ENCODE measurements at regions not wholly inside any gene's neighbourhood (a gene's known extent, or its start where the extent isn't known, plus 50 kb on each side); places are given as distances from the start of the nearest gene placed in this dataset.

GRCh38 chr4:31125061-31125460 lies 404.9 kb downstream of the PCDH7 start:
- ATAC-seq: no peak
- CTCF ChIA-PET: no interaction called here
- H3K4me1 Mint-ChIP-seq: no peaks in the 10 kb centered on the region

GRCh38 chr4:31125496-31125895 lies 405.3 kb downstream of the PCDH7 start:
- CTCF ChIA-PET: no interaction called here
- peaks cover 6% of the 10 kb centered on the region for H3K9me3 Mint-ChIP-seq (ENCODE audit: low read depth)
- ATAC-seq (no peak), DNase-seq (no peak)
- no peak overlapping the region for H3K27ac Mint-ChIP-seq
- H3K27me3 Mint-ChIP-seq: no peaks in the 10 kb centered on the region
- H3K4me1 Mint-ChIP-seq: no peaks in the 10 kb centered on the region
- no peaks in the 10 kb centered on the region for H3K36me3 Mint-ChIP-seq
- H3K4me3 Mint-ChIP-seq: no peak overlapping the region

More at GRCh38 chr4:31125061-31125460, 404.9 kb downstream of the PCDH7 start:
- Mint-ChIP-seq H3K27ac (no peak overlapping the region), H3K27me3 (no peaks in the 10 kb centered on the region), H3K4me3 (no peak overlapping the region), H3K36me3 (no peaks in the 10 kb centered on the region), H3K9me3 (ENCODE audit: low read depth) (peaks cover 5% of the 10 kb centered on the region)
- DNase-seq: no peak

- DNase-seq (no peak), ATAC-seq (no peak)
- Mint-ChIP-seq H3K27me3 (no peaks in the 10 kb centered on the region), H3K4me3 (no peak overlapping the region), H3K27ac (no peak overlapping the region), H3K36me3 (no peaks in the 10 kb centered on the region), H3K9me3 (ENCODE audit: low read depth) (peaks cover 6% of the 10 kb centered on the region), H3K4me1 (no peaks in the 10 kb centered on the region)
- CTCF ChIA-PET: no interaction called here
These were observed 406.8 kb downstream of the PCDH7 start for GRCh38 chr4:31126881-31127398.

GRCh38 chr4:31130930-31131329 lies 410.8 kb downstream of the PCDH7 start:
- ATAC-seq (no peak), DNase-seq (no peak)
- Mint-ChIP-seq H3K9me3 (ENCODE audit: low read depth) (peaks cover 8% of the 10 kb centered on the region), H3K36me3 (no peaks in the 10 kb centered on the region), H3K27ac (no peak overlapping the region), H3K4me1 (no peaks in the 10 kb centered on the region), H3K27me3 (no peaks in the 10 kb centered on the region), H3K4me3 (no peak overlapping the region)
- CTCF ChIA-PET: no interaction called here

DNA sequence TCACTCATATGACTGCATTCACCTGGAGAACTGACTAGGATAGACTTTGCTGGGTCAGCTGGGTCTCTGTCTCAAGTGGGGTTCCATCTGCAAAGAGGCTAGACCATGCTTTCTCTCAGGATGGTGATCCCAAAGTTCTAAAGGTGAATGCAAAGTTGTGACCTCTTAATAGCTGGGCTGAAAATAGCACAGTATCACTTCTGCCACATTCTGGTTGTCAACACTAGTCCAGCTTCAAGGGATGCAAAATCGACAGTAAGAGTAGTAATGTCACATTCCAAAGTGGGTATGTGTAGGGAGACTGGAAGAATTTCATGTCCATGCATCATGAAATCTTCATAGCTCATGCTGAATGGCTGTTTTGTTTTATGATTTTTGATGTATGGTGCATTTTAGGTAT lies 414.6 kb downstream of the PCDH7 start:
- Mint-ChIP-seq H3K27me3 (no peaks in the 10 kb centered on the region), H3K27ac (no peak overlapping the region), H3K4me1 (no peaks in the 10 kb centered on the region), H3K9me3 (ENCODE audit: low read depth) (peaks cover 5% of the 10 kb centered on the region), H3K4me3 (no peak overlapping the region), H3K36me3 (no peaks in the 10 kb centered on the region)
- CTCF ChIA-PET: no interaction called here
- DNase-seq (no peak), ATAC-seq (no peak)

DNA sequence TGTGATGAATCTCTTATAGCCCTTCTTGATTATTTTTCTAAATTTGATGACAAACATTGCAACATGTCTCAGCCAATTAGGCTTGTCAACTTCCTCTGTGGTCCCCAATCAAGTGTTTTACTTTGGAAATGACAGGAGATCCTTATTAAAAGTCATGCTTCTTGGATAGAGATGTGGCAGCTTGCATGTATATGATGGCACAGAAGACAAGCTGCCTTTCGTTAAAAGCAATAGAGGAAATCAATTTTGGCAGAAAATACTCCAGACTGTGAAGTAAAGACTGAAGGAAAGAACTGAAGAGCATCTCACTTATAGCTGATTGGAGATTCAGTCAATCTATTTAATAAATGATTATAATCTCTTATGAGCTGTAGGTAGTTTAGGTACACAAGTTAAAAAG lies 419.6 kb downstream of the PCDH7 start:
- CTCF ChIA-PET: no interaction called here
- Mint-ChIP-seq H3K4me3 (no peak overlapping the region), H3K27ac (no peak overlapping the region), H3K27me3 (no peaks in the 10 kb centered on the region), H3K4me1 (no peaks in the 10 kb centered on the region), H3K36me3 (no peaks in the 10 kb centered on the region), H3K9me3 (ENCODE audit: low read depth) (peaks cover 2% of the 10 kb centered on the region)
- no peak for ATAC-seq
- DNase-seq: no peak

DNA sequence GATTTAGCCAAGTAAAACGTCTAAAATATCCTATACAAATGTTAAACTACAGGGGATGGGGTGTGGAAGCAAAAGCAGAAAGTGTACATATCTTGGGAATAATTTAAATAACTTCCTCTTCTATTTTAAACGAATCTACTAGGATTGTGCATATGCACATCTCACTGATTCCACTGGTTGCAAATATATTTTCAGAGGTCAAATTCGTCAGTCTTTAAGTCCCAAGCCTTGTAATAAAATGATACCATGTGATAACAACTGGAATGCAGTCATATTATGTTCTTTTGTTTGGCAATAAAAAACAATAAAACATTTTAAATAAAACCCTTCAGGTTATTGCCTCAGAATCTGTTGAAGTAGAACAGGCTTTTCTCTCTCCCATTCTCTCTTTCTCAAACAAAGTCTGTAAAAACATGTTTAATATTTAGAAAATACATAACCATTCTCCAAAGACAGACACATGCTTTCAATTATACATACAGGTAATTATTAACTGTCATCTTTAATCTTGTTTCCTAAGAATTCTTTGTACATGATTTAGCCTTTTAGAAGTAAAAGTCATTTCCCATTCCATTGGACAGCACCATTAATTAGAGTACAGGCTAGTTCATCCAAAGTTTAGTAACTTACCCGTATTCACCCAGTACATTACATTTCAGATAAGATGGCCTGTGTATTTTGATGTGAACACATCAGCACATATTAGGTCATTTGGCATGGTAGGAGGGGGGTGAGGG lies 421.1 kb downstream of the PCDH7 start:
- H3K4me1 Mint-ChIP-seq: no peaks in the 10 kb centered on the region
- H3K4me3 Mint-ChIP-seq: no peak overlapping the region
- H3K27ac Mint-ChIP-seq: no peak overlapping the region
- DNase-seq (no peak), ATAC-seq (no peak)
- no peaks in the 10 kb centered on the region for H3K36me3 Mint-ChIP-seq
- CTCF ChIA-PET: no interaction called here
- peaks cover 4% of the 10 kb centered on the region for H3K9me3 Mint-ChIP-seq (ENCODE audit: low read depth)
- no peaks in the 10 kb centered on the region for H3K27me3 Mint-ChIP-seq

DNA sequence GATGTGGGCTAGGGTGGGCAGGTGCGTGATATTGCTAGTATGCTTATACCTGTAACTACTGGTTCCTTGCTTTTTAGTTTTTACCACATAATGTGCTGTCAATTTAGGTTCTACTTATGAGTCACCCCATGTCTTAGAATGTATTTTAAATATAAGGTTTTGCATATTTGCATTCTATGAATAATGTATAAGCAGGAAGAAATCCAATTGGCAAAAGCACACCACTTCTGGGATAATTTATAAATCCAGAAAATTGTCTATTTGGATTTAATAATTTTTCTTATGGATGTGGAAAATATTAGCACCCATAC lies 421.6 kb downstream of the PCDH7 start:
- Mint-ChIP-seq H3K27ac (no peak overlapping the region), H3K4me3 (no peak overlapping the region), H3K36me3 (no peaks in the 10 kb centered on the region), H3K4me1 (no peaks in the 10 kb centered on the region), H3K9me3 (ENCODE audit: low read depth) (peaks cover 4% of the 10 kb centered on the region), H3K27me3 (no peaks in the 10 kb centered on the region)
- ATAC-seq (no peak), DNase-seq (no peak)
- CTCF ChIA-PET: no interaction called here

- Mint-ChIP-seq H3K9me3 (ENCODE audit: low read depth) (peaks cover 7% of the 10 kb centered on the region), H3K4me1 (no peaks in the 10 kb centered on the region), H3K27me3 (no peaks in the 10 kb centered on the region), H3K36me3 (no peaks in the 10 kb centered on the region), H3K4me3 (no peak overlapping the region), H3K27ac (no peak overlapping the region)
- no peak for DNase-seq
- CTCF ChIA-PET: no interaction called here
- ATAC-seq: no peak
These were observed 426.2 kb downstream of the PCDH7 start for GRCh38 chr4:31146366-31146765.

- Mint-ChIP-seq H3K9me3 (ENCODE audit: low read depth) (peaks cover 8% of the 10 kb centered on the region), H3K27ac (no peak overlapping the region), H3K4me3 (no peak overlapping the region), H3K4me1 (no peaks in the 10 kb centered on the region), H3K36me3 (no peaks in the 10 kb centered on the region), H3K27me3 (no peaks in the 10 kb centered on the region)
- CTCF ChIA-PET: no interaction called here
- ATAC-seq: no peak
- DNase-seq: no peak
These were observed 428.8 kb downstream of the PCDH7 start for GRCh38 chr4:31148990-31149389.

DNA sequence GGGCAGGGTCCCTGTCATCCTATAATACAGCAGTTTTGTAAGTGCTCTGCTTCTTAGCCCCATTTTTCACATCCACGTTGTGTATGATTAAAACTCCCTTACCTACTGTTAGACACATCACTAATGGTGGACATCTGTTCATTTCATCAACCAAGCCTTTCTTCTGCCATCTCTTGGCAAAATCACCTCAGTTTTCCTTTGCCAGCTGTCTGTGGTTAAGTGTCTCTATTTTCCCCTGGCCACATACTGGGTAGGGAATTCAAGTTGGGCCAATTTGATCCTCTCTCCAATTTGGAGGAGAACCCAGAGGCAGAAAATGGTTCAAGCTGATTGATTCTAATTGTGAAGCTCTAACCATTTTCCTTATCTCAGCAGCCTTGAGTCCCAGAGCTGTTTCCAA lies 436.1 kb downstream of the PCDH7 start:
- CTCF ChIA-PET: no interaction called here
- H3K9me3 Mint-ChIP-seq (ENCODE audit: low read depth): peaks cover 3% of the 10 kb centered on the region
- H3K4me3 Mint-ChIP-seq: no peak overlapping the region
- DNase-seq (no peak), ATAC-seq (no peak)
- H3K36me3 Mint-ChIP-seq: no peaks in the 10 kb centered on the region
- no peak overlapping the region for H3K27ac Mint-ChIP-seq
- H3K4me1 Mint-ChIP-seq: no peaks in the 10 kb centered on the region
- no peaks in the 10 kb centered on the region for H3K27me3 Mint-ChIP-seq

DNA sequence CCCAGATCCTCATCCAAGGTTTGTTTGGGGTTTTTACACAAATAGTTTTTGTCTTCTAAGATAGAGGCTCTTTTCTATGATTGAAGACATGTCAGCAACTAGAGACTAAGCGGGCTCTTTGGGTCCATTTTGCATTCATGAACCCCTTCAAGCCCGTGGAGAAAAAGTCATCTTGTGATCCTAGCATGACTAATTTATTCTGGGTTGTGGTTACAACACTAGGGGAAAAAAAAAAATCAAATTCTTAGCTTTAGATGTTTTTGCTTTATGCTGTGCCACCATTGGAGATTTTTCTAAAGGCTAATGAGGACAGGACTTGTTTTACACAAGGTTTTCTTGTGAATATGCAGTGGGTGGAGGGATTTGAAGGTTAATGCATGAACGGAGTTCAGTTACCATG lies 440.0 kb downstream of the PCDH7 start:
- no peaks in the 10 kb centered on the region for H3K4me1 Mint-ChIP-seq
- DNase-seq (no peak), ATAC-seq (no peak)
- H3K9me3 Mint-ChIP-seq (ENCODE audit: low read depth): no peaks in the 10 kb centered on the region
- no peaks in the 10 kb centered on the region for H3K36me3 Mint-ChIP-seq
- H3K27me3 Mint-ChIP-seq: no peaks in the 10 kb centered on the region
- H3K4me3 Mint-ChIP-seq: no peak overlapping the region
- CTCF ChIA-PET: no interaction called here
- no peak overlapping the region for H3K27ac Mint-ChIP-seq

- CTCF ChIA-PET: no interaction called here
- Mint-ChIP-seq H3K4me3 (no peak overlapping the region), H3K27ac (no peak overlapping the region), H3K27me3 (no peaks in the 10 kb centered on the region), H3K4me1 (no peaks in the 10 kb centered on the region), H3K9me3 (ENCODE audit: low read depth) (peaks cover 5% of the 10 kb centered on the region), H3K36me3 (no peaks in the 10 kb centered on the region)
- DNase-seq (no peak), ATAC-seq (no peak)
These were observed 449.7 kb downstream of the PCDH7 start for GRCh38 chr4:31169846-31170245.

DNA sequence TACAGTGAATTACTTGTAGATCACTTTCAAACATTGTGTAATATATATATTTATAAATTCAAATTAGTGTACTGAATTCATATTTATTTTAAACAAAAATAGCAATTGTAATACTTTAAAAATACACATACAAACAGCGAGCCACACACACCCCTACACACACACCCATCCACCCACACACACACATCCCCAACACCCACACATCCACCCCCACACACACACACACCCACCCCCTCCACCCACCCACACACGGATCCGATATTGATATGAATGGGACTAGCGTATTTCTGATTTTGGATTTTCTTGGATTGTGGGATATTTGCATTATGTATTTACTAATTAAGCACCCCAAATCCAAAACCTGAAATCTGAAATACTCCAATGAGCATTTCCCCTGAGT lies 451.2 kb downstream of the PCDH7 start:
- ATAC-seq (no peak), DNase-seq (no peak)
- H3K27me3 Mint-ChIP-seq: no peaks in the 10 kb centered on the region
- no peaks in the 10 kb centered on the region for H3K36me3 Mint-ChIP-seq
- no peak overlapping the region for H3K4me3 Mint-ChIP-seq
- H3K9me3 Mint-ChIP-seq (ENCODE audit: low read depth): no peaks in the 10 kb centered on the region
- H3K27ac Mint-ChIP-seq: no peak overlapping the region
- CTCF ChIA-PET: no interaction called here
- no peaks in the 10 kb centered on the region for H3K4me1 Mint-ChIP-seq
